ENCODE measurements at regions not wholly inside any gene's neighbourhood (a gene's known extent, or its start where the extent isn't known, plus 50 kb on each side); places are given as distances from the start of the nearest gene placed in this dataset.

DNA sequence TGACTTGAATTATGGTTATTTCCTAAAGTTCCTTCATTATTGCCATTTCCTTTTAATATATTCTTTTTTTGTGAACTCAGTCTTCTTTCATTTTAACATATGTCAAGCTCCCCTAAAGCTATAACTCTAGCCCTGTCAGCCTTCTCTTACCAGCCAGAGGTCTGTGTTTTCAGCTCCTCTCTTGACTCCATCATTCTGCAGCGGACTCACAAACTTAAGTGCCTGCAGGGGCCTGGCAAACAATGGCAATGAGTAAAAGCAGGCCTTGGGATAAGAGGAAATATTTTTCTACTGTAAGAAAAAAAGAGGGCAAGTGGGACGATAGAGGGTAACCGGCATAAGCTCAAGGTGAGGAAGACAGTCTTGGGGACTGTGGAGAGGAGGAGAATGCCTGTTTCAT lies 424.5 kb upstream of the RGS6 start (continued):
- TF ChIP-seq SMAD3 (CRISPR knock-in tag; IDR thresholded peaks at IDR 0.05; ENCODE audit: borderline replicate concordance), result no peak

DNA sequence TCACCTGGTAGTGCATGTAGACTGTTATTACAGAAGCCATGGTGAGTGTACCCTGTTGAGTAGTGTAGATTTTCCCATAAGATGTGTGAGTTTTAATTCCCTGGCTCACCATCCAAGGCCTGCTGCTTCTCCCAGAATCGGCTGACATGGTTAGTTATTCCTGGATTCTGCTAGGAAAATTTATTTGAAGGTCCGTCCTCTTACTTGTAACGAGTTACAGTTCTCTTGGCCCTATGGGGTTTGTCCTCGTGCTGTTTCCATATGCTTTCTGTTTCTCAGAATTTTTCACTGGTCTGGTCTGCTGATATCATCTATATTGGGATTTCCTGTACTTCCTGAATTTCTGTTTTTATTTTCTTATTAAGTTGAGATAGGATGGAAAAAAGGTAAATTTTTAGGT lies 423.3 kb upstream of the RGS6 start:
- ChIA-PET CTCF (no interaction called here), POLR2A (no interaction called here)

DNA sequence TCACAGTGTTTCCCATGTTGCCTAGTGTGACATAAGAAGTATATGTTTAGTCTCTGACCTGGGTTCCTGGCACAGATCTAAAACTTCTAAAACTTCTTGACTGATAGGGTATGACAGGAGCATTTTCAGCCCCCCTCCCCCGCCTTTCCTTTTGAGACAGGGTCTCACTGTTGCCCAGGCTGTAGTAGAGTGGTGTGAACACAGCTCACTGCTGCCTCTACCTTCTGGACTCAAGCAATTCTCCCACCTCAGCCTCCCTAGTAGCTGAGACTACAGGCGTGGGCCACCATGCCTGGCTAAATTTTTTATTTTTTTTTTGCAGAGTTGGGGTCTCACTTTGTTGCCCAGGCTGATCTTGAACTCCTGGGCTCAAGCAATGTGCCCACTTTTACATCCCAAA lies 421.1 kb upstream of the RGS6 start:
- H3K36me3 Mint-ChIP-seq, result peaks cover 7% of the 10 kb centered on the region
- peak; percentile 57 for ATAC-seq
- CTCF ChIA-PET, result interaction anchor here (1.0 to 1.3 kb wide), 2 partner anchors 13 to 164 kb away, joined by 3 read pairs; no protein-coding TSS in a partner anchor
- TF ChIP-seq GRHL2 (CRISPR knock-in tag; IDR thresholded peaks at IDR 0.05; ENCODE audit: insufficient replicate concordance, severe bottlenecking) (no peak), ESRRA (CRISPR knock-in tag; IDR thresholded peaks at IDR 0.05; ENCODE audit: borderline replicate concordance) (no peak), TP53 (CRISPR knock-in tag; IDR thresholded peaks at IDR 0.05) (no peak), ZNF416 (CRISPR knock-in tag; IDR thresholded peaks at IDR 0.05) (no peak)
- TF ChIP-seq, protein P1, sequence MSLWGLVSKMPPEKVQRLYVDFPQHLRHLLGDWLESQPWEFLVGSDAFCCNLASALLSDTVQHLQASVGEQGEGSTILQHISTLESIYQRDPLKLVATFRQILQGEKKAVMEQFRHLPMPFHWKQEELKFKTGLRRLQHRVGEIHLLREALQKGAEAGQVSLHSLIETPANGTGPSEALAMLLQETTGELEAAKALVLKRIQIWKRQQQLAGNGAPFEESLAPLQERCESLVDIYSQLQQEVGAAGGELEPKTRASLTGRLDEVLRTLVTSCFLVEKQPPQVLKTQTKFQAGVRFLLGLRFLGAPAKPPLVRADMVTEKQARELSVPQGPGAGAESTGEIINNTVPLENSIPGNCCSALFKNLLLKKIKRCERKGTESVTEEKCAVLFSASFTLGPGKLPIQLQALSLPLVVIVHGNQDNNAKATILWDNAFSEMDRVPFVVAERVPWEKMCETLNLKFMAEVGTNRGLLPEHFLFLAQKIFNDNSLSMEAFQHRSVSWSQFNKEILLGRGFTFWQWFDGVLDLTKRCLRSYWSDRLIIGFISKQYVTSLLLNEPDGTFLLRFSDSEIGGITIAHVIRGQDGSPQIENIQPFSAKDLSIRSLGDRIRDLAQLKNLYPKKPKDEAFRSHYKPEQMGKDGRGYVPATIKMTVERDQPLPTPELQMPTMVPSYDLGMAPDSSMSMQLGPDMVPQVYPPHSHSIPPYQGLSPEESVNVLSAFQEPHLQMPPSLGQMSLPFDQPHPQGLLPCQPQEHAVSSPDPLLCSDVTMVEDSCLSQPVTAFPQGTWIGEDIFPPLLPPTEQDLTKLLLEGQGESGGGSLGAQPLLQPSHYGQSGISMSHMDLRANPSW (CRISPR knock-in tag; conservative IDR thresholded peaks at IDR 0.05; ENCODE audit: low read depth), result no peak
- TF ChIP-seq, protein P2, sequence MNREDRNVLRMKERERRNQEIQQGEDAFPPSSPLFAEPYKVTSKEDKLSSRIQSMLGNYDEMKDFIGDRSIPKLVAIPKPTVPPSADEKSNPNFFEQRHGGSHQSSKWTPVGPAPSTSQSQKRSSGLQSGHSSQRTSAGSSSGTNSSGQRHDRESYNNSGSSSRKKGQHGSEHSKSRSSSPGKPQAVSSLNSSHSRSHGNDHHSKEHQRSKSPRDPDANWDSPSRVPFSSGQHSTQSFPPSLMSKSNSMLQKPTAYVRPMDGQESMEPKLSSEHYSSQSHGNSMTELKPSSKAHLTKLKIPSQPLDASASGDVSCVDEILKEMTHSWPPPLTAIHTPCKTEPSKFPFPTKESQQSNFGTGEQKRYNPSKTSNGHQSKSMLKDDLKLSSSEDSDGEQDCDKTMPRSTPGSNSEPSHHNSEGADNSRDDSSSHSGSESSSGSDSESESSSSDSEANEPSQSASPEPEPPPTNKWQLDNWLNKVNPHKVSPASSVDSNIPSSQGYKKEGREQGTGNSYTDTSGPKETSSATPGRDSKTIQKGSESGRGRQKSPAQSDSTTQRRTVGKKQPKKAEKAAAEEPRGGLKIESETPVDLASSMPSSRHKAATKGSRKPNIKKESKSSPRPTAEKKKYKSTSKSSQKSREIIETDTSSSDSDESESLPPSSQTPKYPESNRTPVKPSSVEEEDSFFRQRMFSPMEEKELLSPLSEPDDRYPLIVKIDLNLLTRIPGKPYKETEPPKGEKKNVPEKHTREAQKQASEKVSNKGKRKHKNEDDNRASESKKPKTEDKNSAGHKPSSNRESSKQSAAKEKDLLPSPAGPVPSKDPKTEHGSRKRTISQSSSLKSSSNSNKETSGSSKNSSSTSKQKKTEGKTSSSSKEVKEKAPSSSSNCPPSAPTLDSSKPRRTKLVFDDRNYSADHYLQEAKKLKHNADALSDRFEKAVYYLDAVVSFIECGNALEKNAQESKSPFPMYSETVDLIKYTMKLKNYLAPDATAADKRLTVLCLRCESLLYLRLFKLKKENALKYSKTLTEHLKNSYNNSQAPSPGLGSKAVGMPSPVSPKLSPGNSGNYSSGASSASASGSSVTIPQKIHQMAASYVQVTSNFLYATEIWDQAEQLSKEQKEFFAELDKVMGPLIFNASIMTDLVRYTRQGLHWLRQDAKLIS (CRISPR knock-in tag; IDR thresholded peaks at IDR 0.05; ENCODE audit: borderline replicate concordance), result no peak
- TF ChIP-seq, protein P3, sequence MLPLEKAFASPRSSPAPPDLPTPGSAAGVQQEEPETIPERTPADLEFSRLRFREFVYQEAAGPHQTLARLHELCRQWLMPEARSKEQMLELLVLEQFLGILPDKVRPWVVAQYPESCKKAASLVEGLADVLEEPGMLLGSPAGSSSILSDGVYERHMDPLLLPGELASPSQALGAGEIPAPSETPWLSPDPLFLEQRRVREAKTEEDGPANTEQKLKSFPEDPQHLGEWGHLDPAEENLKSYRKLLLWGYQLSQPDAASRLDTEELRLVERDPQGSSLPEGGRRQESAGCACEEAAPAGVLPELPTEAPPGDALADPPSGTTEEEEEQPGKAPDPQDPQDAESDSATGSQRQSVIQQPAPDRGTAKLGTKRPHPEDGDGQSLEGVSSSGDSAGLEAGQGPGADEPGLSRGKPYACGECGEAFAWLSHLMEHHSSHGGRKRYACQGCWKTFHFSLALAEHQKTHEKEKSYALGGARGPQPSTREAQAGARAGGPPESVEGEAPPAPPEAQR (CRISPR knock-in tag; IDR thresholded peaks at IDR 0.05), result no peak
- TF ChIP-seq, protein P4, sequence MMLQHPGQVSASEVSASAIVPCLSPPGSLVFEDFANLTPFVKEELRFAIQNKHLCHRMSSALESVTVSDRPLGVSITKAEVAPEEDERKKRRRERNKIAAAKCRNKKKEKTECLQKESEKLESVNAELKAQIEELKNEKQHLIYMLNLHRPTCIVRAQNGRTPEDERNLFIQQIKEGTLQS (CRISPR knock-in tag; conservative IDR thresholded peaks at IDR 0.05), result no peak
- TF ChIP-seq, protein P5, sequence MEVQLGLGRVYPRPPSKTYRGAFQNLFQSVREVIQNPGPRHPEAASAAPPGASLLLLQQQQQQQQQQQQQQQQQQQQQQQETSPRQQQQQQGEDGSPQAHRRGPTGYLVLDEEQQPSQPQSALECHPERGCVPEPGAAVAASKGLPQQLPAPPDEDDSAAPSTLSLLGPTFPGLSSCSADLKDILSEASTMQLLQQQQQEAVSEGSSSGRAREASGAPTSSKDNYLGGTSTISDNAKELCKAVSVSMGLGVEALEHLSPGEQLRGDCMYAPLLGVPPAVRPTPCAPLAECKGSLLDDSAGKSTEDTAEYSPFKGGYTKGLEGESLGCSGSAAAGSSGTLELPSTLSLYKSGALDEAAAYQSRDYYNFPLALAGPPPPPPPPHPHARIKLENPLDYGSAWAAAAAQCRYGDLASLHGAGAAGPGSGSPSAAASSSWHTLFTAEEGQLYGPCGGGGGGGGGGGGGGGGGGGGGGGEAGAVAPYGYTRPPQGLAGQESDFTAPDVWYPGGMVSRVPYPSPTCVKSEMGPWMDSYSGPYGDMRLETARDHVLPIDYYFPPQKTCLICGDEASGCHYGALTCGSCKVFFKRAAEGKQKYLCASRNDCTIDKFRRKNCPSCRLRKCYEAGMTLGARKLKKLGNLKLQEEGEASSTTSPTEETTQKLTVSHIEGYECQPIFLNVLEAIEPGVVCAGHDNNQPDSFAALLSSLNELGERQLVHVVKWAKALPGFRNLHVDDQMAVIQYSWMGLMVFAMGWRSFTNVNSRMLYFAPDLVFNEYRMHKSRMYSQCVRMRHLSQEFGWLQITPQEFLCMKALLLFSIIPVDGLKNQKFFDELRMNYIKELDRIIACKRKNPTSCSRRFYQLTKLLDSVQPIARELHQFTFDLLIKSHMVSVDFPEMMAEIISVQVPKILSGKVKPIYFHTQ (CRISPR knock-in tag; IDR thresholded peaks at IDR 0.05), result no peak

More for the DNA sequence above, 423.3 kb upstream of the RGS6 start:
- no peak for DNase-seq (ENCODE audit: low spot score)
- no peak for ATAC-seq
- Mint-ChIP-seq H3K36me3 (peaks cover 4% of the 10 kb centered on the region), H3K9me3 (no peaks in the 10 kb centered on the region), H3K27ac (0 out of 2 replicates have a peak overlapping the region, but pooled peaks have one; percentile 9), H3K27me3 (ENCODE audit: low read depth) (no peaks in the 10 kb centered on the region), H3K4me1 (peaks cover 28% of the 10 kb centered on the region), H3K4me3 (no peak overlapping the region)
- TF ChIP-seq TP53 (CRISPR knock-in tag; IDR thresholded peaks at IDR 0.05), result no peak
- TF ChIP-seq NFYB (CRISPR knock-in tag; conservative IDR thresholded peaks at IDR 0.05; ENCODE audit: low read depth), result no peak
- TF ChIP-seq, protein P6, sequence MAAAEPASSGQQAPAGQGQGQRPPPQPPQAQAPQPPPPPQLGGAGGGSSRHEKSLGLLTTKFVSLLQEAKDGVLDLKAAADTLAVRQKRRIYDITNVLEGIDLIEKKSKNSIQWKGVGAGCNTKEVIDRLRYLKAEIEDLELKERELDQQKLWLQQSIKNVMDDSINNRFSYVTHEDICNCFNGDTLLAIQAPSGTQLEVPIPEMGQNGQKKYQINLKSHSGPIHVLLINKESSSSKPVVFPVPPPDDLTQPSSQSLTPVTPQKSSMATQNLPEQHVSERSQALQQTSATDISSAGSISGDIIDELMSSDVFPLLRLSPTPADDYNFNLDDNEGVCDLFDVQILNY (CRISPR knock-in tag; IDR thresholded peaks at IDR 0.05), result no peak
- no peak for TF ChIP-seq NR3C1 (CRISPR knock-in tag; conservative IDR thresholded peaks at IDR 0.05; ENCODE audit: low read depth)
- TF ChIP-seq CREB1 (CRISPR knock-in tag; IDR thresholded peaks at IDR 0.05), result no peak
- no peak for TF ChIP-seq SMAD4 (CRISPR knock-in tag; IDR thresholded peaks at IDR 0.05)
- TF ChIP-seq FOXJ3 (CRISPR knock-in tag; IDR thresholded peaks at IDR 0.05; ENCODE audit: borderline replicate concordance), result no peak
- TF ChIP-seq FOXK1 (CRISPR knock-in tag; IDR thresholded peaks at IDR 0.05), result no peak
- TF ChIP-seq, protein P7, sequence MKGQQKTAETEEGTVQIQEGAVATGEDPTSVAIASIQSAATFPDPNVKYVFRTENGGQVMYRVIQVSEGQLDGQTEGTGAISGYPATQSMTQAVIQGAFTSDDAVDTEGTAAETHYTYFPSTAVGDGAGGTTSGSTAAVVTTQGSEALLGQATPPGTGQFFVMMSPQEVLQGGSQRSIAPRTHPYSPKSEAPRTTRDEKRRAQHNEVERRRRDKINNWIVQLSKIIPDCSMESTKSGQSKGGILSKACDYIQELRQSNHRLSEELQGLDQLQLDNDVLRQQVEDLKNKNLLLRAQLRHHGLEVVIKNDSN (CRISPR knock-in tag; IDR thresholded peaks at IDR 0.05), result no peak
- TF ChIP-seq, protein P8, sequence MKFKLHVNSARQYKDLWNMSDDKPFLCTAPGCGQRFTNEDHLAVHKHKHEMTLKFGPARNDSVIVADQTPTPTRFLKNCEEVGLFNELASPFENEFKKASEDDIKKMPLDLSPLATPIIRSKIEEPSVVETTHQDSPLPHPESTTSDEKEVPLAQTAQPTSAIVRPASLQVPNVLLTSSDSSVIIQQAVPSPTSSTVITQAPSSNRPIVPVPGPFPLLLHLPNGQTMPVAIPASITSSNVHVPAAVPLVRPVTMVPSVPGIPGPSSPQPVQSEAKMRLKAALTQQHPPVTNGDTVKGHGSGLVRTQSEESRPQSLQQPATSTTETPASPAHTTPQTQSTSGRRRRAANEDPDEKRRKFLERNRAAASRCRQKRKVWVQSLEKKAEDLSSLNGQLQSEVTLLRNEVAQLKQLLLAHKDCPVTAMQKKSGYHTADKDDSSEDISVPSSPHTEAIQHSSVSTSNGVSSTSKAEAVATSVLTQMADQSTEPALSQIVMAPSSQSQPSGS (CRISPR knock-in tag; IDR thresholded peaks at IDR 0.05; ENCODE audit: borderline replicate concordance, low read depth), result no peak
- TF ChIP-seq IRF2 (CRISPR knock-in tag; IDR thresholded peaks at IDR 0.05; ENCODE audit: borderline replicate concordance, low read depth), result no peak
- TF ChIP-seq, protein P9, sequence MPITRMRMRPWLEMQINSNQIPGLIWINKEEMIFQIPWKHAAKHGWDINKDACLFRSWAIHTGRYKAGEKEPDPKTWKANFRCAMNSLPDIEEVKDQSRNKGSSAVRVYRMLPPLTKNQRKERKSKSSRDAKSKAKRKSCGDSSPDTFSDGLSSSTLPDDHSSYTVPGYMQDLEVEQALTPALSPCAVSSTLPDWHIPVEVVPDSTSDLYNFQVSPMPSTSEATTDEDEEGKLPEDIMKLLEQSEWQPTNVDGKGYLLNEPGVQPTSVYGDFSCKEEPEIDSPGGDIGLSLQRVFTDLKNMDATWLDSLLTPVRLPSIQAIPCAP (CRISPR knock-in tag; IDR thresholded peaks at IDR 0.05), result no peak

More for the DNA sequence above, 421.1 kb upstream of the RGS6 start:
- POLR2A ChIA-PET, result no interaction called here
- no peak overlapping the region for H3K27ac Mint-ChIP-seq
- H3K9me3 Mint-ChIP-seq, result no peaks in the 10 kb centered on the region
- no peak overlapping the region for H3K4me3 Mint-ChIP-seq
- no peaks in the 10 kb centered on the region for H3K27me3 Mint-ChIP-seq (ENCODE audit: low read depth)
- no peak for DNase-seq (ENCODE audit: low spot score)
- H3K4me1 Mint-ChIP-seq, result peaks cover 19% of the 10 kb centered on the region

Data from WTC11 (cell line).